ENCODE measurements at regions not wholly inside any gene's neighbourhood (a gene's known extent, or its start where the extent isn't known, plus 50 kb on each side); places are given as distances from the start of the nearest gene placed in this dataset.

DNA sequence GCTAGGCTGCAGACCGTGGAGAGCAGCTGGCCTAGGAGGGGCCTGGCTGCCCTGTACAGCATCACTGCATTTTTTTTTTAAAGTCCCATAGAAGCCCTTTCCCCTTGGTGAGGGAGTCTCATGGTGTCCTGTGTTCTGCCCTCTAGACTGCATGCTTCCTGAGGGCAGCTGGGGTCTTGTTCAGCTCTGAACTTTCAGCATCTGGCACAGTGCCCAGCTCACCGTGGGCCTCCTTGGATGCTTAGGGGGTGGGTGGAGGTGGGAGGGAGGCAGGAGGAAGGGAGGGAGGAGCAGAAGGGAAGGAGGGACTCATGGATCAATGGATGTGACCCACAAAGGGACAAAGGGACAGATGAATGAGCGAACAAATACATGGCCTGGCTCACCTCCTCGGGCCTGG is 63.4 kb upstream of the TMEM97 start:
- no peak overlapping the region for H3K27ac ChIP-seq (ENCODE audit: extremely low read depth, low read depth, low read length)
- no peak overlapping the region for H3K9ac ChIP-seq (ENCODE audit: insufficient read depth in 1 of 2, low read depth in 2 of 2, low read length in 2 of 2)
- H4K20me1 ChIP-seq (replicated peaks; ENCODE audit: control insufficient read depth, insufficient read depth, low read length), result no peaks in the 10 kb centered on the region
- FAIRE-seq (no peak), DNase-seq (ENCODE audit: extremely low read depth in 1 of 4, low spot score in 3 of 4) (no peak), ATAC-seq (no peak)
- peaks cover 0 to 16% of the 10 kb centered on the region in 2 experiments; a peak in 3 of 5 replicates for H3K4me1 ChIP-seq (replicated peaks in 1 of 2; ENCODE audit: control insufficient read depth in 2 of 2, insufficient read depth in 2 of 2, low read length in 2 of 2)
- POLR2A ChIA-PET, result interaction anchor here (0.6 to 1.0 kb wide), 2 partner anchors 236 to 283 kb away, joined by 3 to 5 read pairs; no protein-coding TSS in a partner anchor
- TF ChIP-seq SIX5 (IDR thresholded peaks at IDR 0.05; ENCODE audit: borderline replicate concordance in 1 of 2, insufficient read depth in 1 of 2, low read depth in 1 of 2, low read length in 2 of 2) (no peak), TRIM24 (IDR thresholded peaks at IDR 0.05) (peak; percentile 34 to 37; a peak in 2 of 4 replicates), BCL6 (CRISPR knock-in tag; IDR thresholded peaks at IDR 0.05) (no peak), ZNF316 (IDR thresholded peaks at IDR 0.05) (peak; percentile 83), ZNF764 (CRISPR knock-in tag; IDR thresholded peaks at IDR 0.05; ENCODE audit: low read depth) (no peak), NFIC (IDR thresholded peaks at IDR 0.05) (peak; percentile 74)
- no peak overlapping the region for H3K4me3 ChIP-seq
- no peaks in the 10 kb centered on the region for H3K36me3 ChIP-seq (ENCODE audit: control insufficient read depth, insufficient read depth, low read length)
- CTCF ChIA-PET (ENCODE audit: low intra/inter-chr PET ratio), result no interaction called here
- intact Hi-C loops (cut with micrococcal nuclease) (loop anchor here (10.0 kb wide), 1 partner anchor 169 kb away; no protein-coding TSS in a partner anchor), in situ Hi-C loops (cut with MboI) (no loop called here)
- H3K4me2 ChIP-seq (ENCODE audit: insufficient read depth, low read length), result no peak overlapping the region
- H2AFZ ChIP-seq (ENCODE audit: low read depth, low read length), result no peak overlapping the region
- H3K9me1 ChIP-seq (ENCODE audit: control insufficient read depth, insufficient read depth, low read length), result peaks cover 2% of the 10 kb centered on the region
- no peaks in the 10 kb centered on the region for H3K79me2 ChIP-seq (ENCODE audit: control insufficient read depth, insufficient read depth, low read length)
- no peaks in the 10 kb centered on the region for H3K9me3 ChIP-seq (replicated peaks; ENCODE audit: control insufficient read depth, insufficient read depth, low read depth, low read length)
- 10% methylated on average over 4 of the region's 4 CpGs for WGBS (ENCODE audit: insufficient coverage, low coverage, missing lambda C conversion rate)
- BruUV-seq (replicated peaks), result no TSS peak
- H3K27me3 ChIP-seq (ENCODE audit: control insufficient read depth in 2 of 2, insufficient read depth in 2 of 2, low read length in 2 of 2), result peaks cover 8 to 27% of the 10 kb centered on the region in 2 experiments; a peak in 3 of 5 replicates

DNA sequence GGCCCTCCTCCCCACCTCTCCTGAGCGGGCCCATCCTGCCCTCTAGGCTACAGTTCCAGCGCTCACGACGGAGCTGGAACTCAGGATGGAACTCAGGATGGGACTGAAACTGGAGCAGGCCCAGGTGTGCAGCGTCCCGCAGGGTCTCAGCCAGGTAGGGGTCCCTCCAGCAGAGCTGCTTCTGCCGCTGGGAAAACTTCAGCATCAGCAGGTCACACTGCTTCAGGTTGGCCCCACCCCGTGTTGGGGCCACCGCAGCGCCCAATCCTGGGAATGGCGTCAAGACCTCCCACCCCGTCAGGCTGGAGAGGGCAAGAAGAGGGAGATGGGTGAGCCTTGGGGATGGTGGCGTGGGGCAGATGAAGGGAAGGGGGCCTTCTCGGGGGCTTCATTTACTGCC is 62.6 kb upstream of the TMEM97 start:
- Histone ChIP-seq H3K4me1 (replicated peaks in 1 of 2; ENCODE audit: control insufficient read depth in 2 of 2, insufficient read depth in 2 of 2, low read length in 2 of 2) (peaks cover 0 to 9% of the 10 kb centered on the region in 2 experiments; a peak in 3 of 5 replicates), H4K20me1 (replicated peaks; ENCODE audit: control insufficient read depth, insufficient read depth, low read length) (no peaks in the 10 kb centered on the region), H3K27me3 (ENCODE audit: control insufficient read depth in 2 of 2, insufficient read depth in 2 of 2, low read length in 2 of 2) (peaks cover 8 to 27% of the 10 kb centered on the region in 2 experiments; a peak in 3 of 5 replicates), H3K36me3 (ENCODE audit: control insufficient read depth, insufficient read depth, low read length) (no peaks in the 10 kb centered on the region), H3K27ac (ENCODE audit: extremely low read depth, low read depth, low read length) (no peak overlapping the region), H3K4me2 (ENCODE audit: insufficient read depth, low read length) (no peak overlapping the region), H3K9me1 (ENCODE audit: control insufficient read depth, insufficient read depth, low read length) (peaks cover under 1% of the 10 kb centered on the region), H3K4me3 (no peak overlapping the region), H3K79me2 (ENCODE audit: control insufficient read depth, insufficient read depth, low read length) (no peaks in the 10 kb centered on the region), H3K9me3 (replicated peaks; ENCODE audit: control insufficient read depth, insufficient read depth, low read depth, low read length) (no peaks in the 10 kb centered on the region), H2AFZ (ENCODE audit: low read depth, low read length) (no peak overlapping the region), H3K9ac (ENCODE audit: insufficient read depth in 1 of 2, low read depth in 2 of 2, low read length in 2 of 2) (no peak overlapping the region)
- no peak for TF ChIP-seq L3MBTL2 (IDR thresholded peaks at IDR 0.05)
- 0 out of 2 replicates have a peak, but pooled peaks have one; percentile 72 for TF ChIP-seq ZNF263 (CRISPR knock-in tag; IDR thresholded peaks at IDR 0.05; ENCODE audit: borderline replicate concordance)
- TF ChIP-seq MXI1 (IDR thresholded peaks at IDR 0.05; ENCODE audit: low read depth, low read length), result no peak
- TF ChIP-seq, protein P1, sequence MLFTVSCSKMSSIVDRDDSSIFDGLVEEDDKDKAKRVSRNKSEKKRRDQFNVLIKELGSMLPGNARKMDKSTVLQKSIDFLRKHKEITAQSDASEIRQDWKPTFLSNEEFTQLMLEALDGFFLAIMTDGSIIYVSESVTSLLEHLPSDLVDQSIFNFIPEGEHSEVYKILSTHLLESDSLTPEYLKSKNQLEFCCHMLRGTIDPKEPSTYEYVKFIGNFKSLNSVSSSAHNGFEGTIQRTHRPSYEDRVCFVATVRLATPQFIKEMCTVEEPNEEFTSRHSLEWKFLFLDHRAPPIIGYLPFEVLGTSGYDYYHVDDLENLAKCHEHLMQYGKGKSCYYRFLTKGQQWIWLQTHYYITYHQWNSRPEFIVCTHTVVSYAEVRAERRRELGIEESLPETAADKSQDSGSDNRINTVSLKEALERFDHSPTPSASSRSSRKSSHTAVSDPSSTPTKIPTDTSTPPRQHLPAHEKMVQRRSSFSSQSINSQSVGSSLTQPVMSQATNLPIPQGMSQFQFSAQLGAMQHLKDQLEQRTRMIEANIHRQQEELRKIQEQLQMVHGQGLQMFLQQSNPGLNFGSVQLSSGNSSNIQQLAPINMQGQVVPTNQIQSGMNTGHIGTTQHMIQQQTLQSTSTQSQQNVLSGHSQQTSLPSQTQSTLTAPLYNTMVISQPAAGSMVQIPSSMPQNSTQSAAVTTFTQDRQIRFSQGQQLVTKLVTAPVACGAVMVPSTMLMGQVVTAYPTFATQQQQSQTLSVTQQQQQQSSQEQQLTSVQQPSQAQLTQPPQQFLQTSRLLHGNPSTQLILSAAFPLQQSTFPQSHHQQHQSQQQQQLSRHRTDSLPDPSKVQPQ (CRISPR knock-in tag; IDR thresholded peaks at IDR 0.05; ENCODE audit: borderline replicate concordance), result no peak
- TF ChIP-seq SREBF2 (CRISPR knock-in tag; IDR thresholded peaks at IDR 0.05), result no peak
- TF ChIP-seq ATF1 (CRISPR knock-in tag; IDR thresholded peaks at IDR 0.05), result no peak
- TF ChIP-seq ATF1 (tag; IDR thresholded peaks at IDR 0.05), result no peak
- no peak for TF ChIP-seq ZNF384 (IDR thresholded peaks at IDR 0.05; ENCODE audit: low read depth, low read length)
- TF ChIP-seq RBFOX2 (IDR thresholded peaks at IDR 0.05; ENCODE audit: low read depth, low read length), result no peak
- CTCF ChIA-PET (ENCODE audit: low intra/inter-chr PET ratio), result no interaction called here
- in situ Hi-C loops (cut with MboI), result no loop called here
- ATAC-seq (no peak), FAIRE-seq (no peak), DNase-seq (ENCODE audit: extremely low read depth in 1 of 4, low spot score in 3 of 4) (no peak)
- intact Hi-C loops (cut with micrococcal nuclease), result loop anchor here (10.0 kb wide), 1 partner anchor 168 kb away; no protein-coding TSS in a partner anchor
- WGBS (ENCODE audit: insufficient coverage, low coverage, missing lambda C conversion rate), result 9% methylated on average over 14 of the region's 14 CpGs
- no TSS peak for BruUV-seq (replicated peaks)
- POLR2A ChIA-PET, result interaction anchor here (1.1 kb wide), 1 partner anchor 13 kb away, joined by 3 read pairs; no protein-coding TSS in a partner anchor
